ENCODE measurements at regions not wholly inside any gene's neighbourhood (a gene's known extent, or its start where the extent isn't known, plus 50 kb on each side); places are given as distances from the start of the nearest gene placed in this dataset.

- TF ChIP-seq JUN (IDR thresholded peaks at IDR 0.05; ENCODE audit: low read depth, low read length) = no peak
Measured at GRCh38 chr12:69001251-69001650, 68.3 kb upstream of the CPM start (continued).

GRCh38 chr12:69002969-69003368 lies 70.0 kb upstream of the CPM start:
- no peak overlapping the region for H2BK20ac ChIP-seq (ENCODE audit: low read length)
- WGBS, 2 experiments (ENCODE audit: extremely low coverage in 1 of 2, insufficient coverage in 1 of 2, insufficient read length in 1 of 2, insufficient replicate concordance in 2 of 2, low coverage in 1 of 2, low lambda C conversion rate in 2 of 2, missing lambda C conversion rate in 1 of 2) = 88% methylated on average over 4 of the region's 4 CpGs; no CpG with 5 or more reads in 1 of the 2 experiments
- H4K91ac ChIP-seq (replicated peaks; ENCODE audit: insufficient read length, low read length) = no peak overlapping the region
- no peaks in the 10 kb centered on the region for H3K79me2 ChIP-seq (ENCODE audit: control insufficient read depth in 1 of 2, insufficient read depth in 2 of 2, low read length in 2 of 2)
- peaks cover 0 to 3% (median under 1%) of the 10 kb centered on the region in 4 experiments; a peak in 3 of 7 replicates for H3K27me3 ChIP-seq (replicated peaks in 1 of 4; ENCODE audit: control insufficient read depth in 3 of 4, extremely low read depth in 1 of 4, insufficient read depth in 3 of 4, low read length in 3 of 4)
- FAIRE-seq = no peak
- no peaks in the 10 kb centered on the region for H4K20me1 ChIP-seq (replicated peaks in 1 of 2; ENCODE audit: control insufficient read depth in 1 of 2, insufficient read depth in 2 of 2, low read length in 2 of 2)
- H3K14ac ChIP-seq (ENCODE audit: insufficient read length) = no peak overlapping the region
- no peak overlapping the region for H2BK15ac ChIP-seq (ENCODE audit: low read length)
- peaks cover 0 to 2% of the 10 kb centered on the region in 2 experiments; a peak in 1 of 4 replicates for H3K9me3 ChIP-seq (ENCODE audit: insufficient read depth in 2 of 2, low read depth in 1 of 2, low read length in 1 of 2)
- H3K56ac ChIP-seq (replicated peaks; ENCODE audit: insufficient read length, low read depth, low read length) = no peak overlapping the region
- DNase-seq (ENCODE audit: low read depth in 1 of 2, low spot score in 2 of 2) = no peak
- H4K5ac ChIP-seq (ENCODE audit: insufficient read length, low read depth, low read length) = no peak overlapping the region
- H2BK12ac ChIP-seq (ENCODE audit: low read depth, low read length) = no peak overlapping the region
- peaks cover 0 to 9% (median 5%) of the 10 kb centered on the region in 4 experiments; a peak in 5 of 7 replicates for H3K4me1 ChIP-seq (replicated peaks in 1 of 4; ENCODE audit: control insufficient read depth in 3 of 4, insufficient read depth in 4 of 4, low read length in 3 of 4)
- no peaks in the 10 kb centered on the region for H3K79me1 ChIP-seq (ENCODE audit: low read depth, low read length)
- H3K4me2 ChIP-seq (ENCODE audit: insufficient read depth in 1 of 2, low read depth in 2 of 2, low read length in 2 of 2) = no peak overlapping the region
- POLR2A ChIA-PET (ENCODE audit: partially characterized antibody) = no interaction called here
- H2AK5ac ChIP-seq (ENCODE audit: low read depth, low read length) = no peak overlapping the region
- no peak overlapping the region for H3K9ac ChIP-seq (replicated peaks in 1 of 4; ENCODE audit: extremely low read depth in 1 of 4, low read depth in 3 of 4, low read length in 3 of 4)
- no peak overlapping the region for H3K27ac ChIP-seq (ENCODE audit: low read depth, low read length)
- no peak overlapping the region for H3K23ac ChIP-seq (ENCODE audit: insufficient read length)
- H3K4ac ChIP-seq (replicated peaks; ENCODE audit: insufficient read length, low read depth, low read length) = no peak overlapping the region
- no peak overlapping the region for H2AFZ ChIP-seq (ENCODE audit: low read length)
- H3K23me2 ChIP-seq (ENCODE audit: low read depth, low read length) = no peaks in the 10 kb centered on the region
- H3K36me3 ChIP-seq (ENCODE audit: control insufficient read depth in 2 of 4, insufficient read depth in 4 of 4, low read length in 3 of 4) = no peaks in the 10 kb centered on the region
- no peak overlapping the region for H4K8ac ChIP-seq (ENCODE audit: extremely low read depth, insufficient read depth, low read length)
- no peak overlapping the region for H3K18ac ChIP-seq (ENCODE audit: extremely low read depth, low read length)
- H2BK120ac ChIP-seq (replicated peaks; ENCODE audit: low read depth, low read length) = no peak overlapping the region
- H3K4me3 ChIP-seq (ENCODE audit: extremely low read depth in 1 of 4, insufficient read depth in 2 of 4, low read depth in 3 of 4, low read length in 4 of 4) = no peak overlapping the region
- H2BK5ac ChIP-seq (ENCODE audit: low read depth, low read length) = no peak overlapping the region
- CTCF ChIA-PET (ENCODE audit: partially characterized antibody) = no interaction called here
- TF ChIP-seq CTCF (IDR thresholded peaks at IDR 0.05; ENCODE audit: control extremely low read depth in 1 of 3, insufficient read depth in 1 of 3, low read depth in 1 of 3, low read length in 3 of 3) (no peak), POLR2A (IDR thresholded peaks at IDR 0.05; ENCODE audit: control extremely low read depth in 1 of 2, low read depth in 2 of 2, low read length in 2 of 2) (no peak), HDAC2 (IDR thresholded peaks at IDR 0.05; ENCODE audit: borderline replicate concordance in 1 of 2, low read depth in 2 of 2, low read length in 2 of 2) (no peak), SIRT6 (IDR thresholded peaks at IDR 0.05; ENCODE audit: low read length) (no peak), BRCA1 (IDR thresholded peaks at IDR 0.05; ENCODE audit: low read depth, low read length) (no peak), YY1 (IDR thresholded peaks at IDR 0.05; ENCODE audit: low read depth, low read length) (no peak), GABPA (IDR thresholded peaks at IDR 0.05; ENCODE audit: borderline replicate concordance, insufficient read depth, low read length) (no peak), TAF1 (IDR thresholded peaks at IDR 0.05; ENCODE audit: low read depth, low read length) (no peak), CEBPB (IDR thresholded peaks at IDR 0.05; ENCODE audit: low read depth, low read length) (no peak), ZNF274 (IDR thresholded peaks at IDR 0.05; ENCODE audit: borderline replicate concordance, extremely low read depth, low read length) (no peak), CHD2 (IDR thresholded peaks at IDR 0.05; ENCODE audit: low read length) (no peak)
